Stomach (tissue), 8 donors: ENCODE measurements at regions not wholly inside any gene's neighbourhood (a gene's known extent, or its start where the extent isn't known, plus 50 kb on each side); places are given as distances from the start of the nearest gene placed in this dataset.

ENCODE experiments used
- DNase-seq, 2 donors: peaks; one replicate each; pipeline versions ENCODE4 v3.0.0 to v3.0.0-alpha.2; 2013 to 2019
- H3K27ac ChIP-seq, 5 donors: fragments of 200-600 bp in 4 of 5; sonication (generic) in 4 of 5; one replicate each; pipeline ENCODE4 v1.5.1; 2013 to 2019; ENCODE audit warnings: mild to moderate bottlenecking in 1 of 5, moderate library complexity in 1 of 5
- H3K27me3 ChIP-seq, 3 donors: fragments of 200-600 bp; sonication (generic); one replicate each; pipeline ENCODE4 v1.5.1; 2017 to 2019; ENCODE audit warnings: mixed run types in 1 of 3
- H3K36me3 ChIP-seq, 4 donors: fragments of 200-600 bp; sonication (generic); 1 replicate in 3 of 4; 2 replicates in 1 of 4; pipeline ENCODE4 v1.5.1; 2016 to 2019
- H3K4me1 ChIP-seq, 4 donors: fragments of 200-600 bp; sonication (generic); one replicate each; pipeline ENCODE4 v1.5.1; 2016 to 2019
- H3K4me3 ChIP-seq, 4 donors: fragments of 200-600 bp; sonication (generic) in 3 of 4; one replicate each; pipeline ENCODE4 v1.5.1; 2016 to 2019; ENCODE audit warnings: mild to moderate bottlenecking in 1 of 4
- H3K9me3 ChIP-seq, 4 donors: fragments of 200-600 bp; sonication (generic); one replicate each; pipeline ENCODE4 v1.5.1; 2016 to 2019
- CTCF ChIP-seq, 7 experiments: fragments of 450-650 bp in 4 of 7; fragments of 200-600 bp in 3 of 7; sonication (generic) in 3 of 7; IDR thresholded peaks; one replicate each; pipeline ENCODE4 v1.5.1; 2016 to 2019; ENCODE audit warnings: antibody characterized with exemption in 7 of 7, control low read depth in 2 of 7, mild to moderate bottlenecking in 1 of 7
- EP300 ChIP-seq: sonication (generic); formaldehyde crosslinking; IDR thresholded peaks from one replicate; pipeline ENCODE4 v1.6.1; 2017; ENCODE audit warnings: antibody characterized with exemption
- POLR2A ChIP-seq, 4 donors: fragments of 450-650 bp; IDR thresholded peaks; one replicate each; pipeline ENCODE4 v1.6.1; 2016; ENCODE audit warnings: antibody characterized with exemption in 4 of 4, control low read depth in 2 of 4, mild to moderate bottlenecking in 1 of 4, moderate library complexity in 1 of 4
- POLR2AphosphoS5 ChIP-seq, 3 donors: sonication (generic); formaldehyde crosslinking; IDR thresholded peaks; one replicate each; pipeline ENCODE4 v1.6.1; 2016; ENCODE audit warnings: antibody characterized with exemption in 3 of 3
- WGBS, 5 donors: extraction: QIAGEN DNeasy Blood & Tissue Kit in 3 of 5; methylation state at CpG; one replicate each; pipeline versions ENCODE4 v1.1.5 to v1.1.7; 2013 to 2018; 5-methylcytosine and 5-hydroxymethylcytosine counted together
- intact Hi-C: fragments of 100-400 bp; cut with DNase I; formaldehyde crosslinking; loops from one replicate; pipeline ENCODE4 v1.15.1; 2023; ENCODE audit warnings: low total_unique reads
- donor health status: healthy with polysubstance abuse.
- donor health status: Bipolar disorder and iron deficiency.
- donor health status: healthy.

DNA sequence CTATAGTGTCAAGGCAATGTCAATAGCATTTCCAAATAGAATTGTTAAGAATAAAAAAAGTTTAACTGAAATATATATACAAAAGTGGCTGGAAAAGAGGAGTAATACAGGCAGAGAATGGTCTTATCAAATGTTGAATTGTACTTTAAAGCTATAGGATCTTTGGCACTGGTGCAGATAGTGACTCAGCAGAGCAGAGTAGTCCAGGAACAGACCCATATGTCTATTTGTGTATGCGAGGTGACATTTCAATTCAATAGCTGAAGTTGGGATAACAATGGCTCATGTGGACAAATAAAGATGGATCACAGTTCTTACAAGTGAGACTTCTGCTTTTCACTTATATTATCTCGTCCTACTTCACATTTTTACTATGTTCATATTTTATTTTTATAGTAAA is 543.0 kb upstream of the B3GALT2 start:
- Histone ChIP-seq H3K9me3 (no peaks in the 10 kb centered on the region), H3K4me1 (no peaks in the 10 kb centered on the region), H3K27ac (no peak overlapping the region), H3K27me3 (no peaks in the 10 kb centered on the region), H3K36me3 (no peaks in the 10 kb centered on the region), H3K4me3 (no peak overlapping the region)
- no peak for TF ChIP-seq EP300
- no peak for TF ChIP-seq CTCF (IDR thresholded peaks at IDR 0.05)
- no peak for TF ChIP-seq POLR2AphosphoS5 (IDR thresholded peaks at IDR 0.05)
- no peak for TF ChIP-seq POLR2A (IDR thresholded peaks at IDR 0.05)
- DNase-seq = peak in 1 of 2 donors; percentile 8
- intact Hi-C loops = no loop called here
- 48 to 62% (median 49%) methylated on average over 2 of the region's 2 CpGs for WGBS, 5 donors

GRCh38 chr1:193727850-193728249 is 541.4 kb upstream of the B3GALT2 start:
- Histone ChIP-seq H3K27me3 (no peaks in the 10 kb centered on the region), H3K27ac (no peak overlapping the region), H3K9me3 (no peaks in the 10 kb centered on the region), H3K4me1 (no peaks in the 10 kb centered on the region), H3K36me3 (no peaks in the 10 kb centered on the region), H3K4me3 (no peak overlapping the region)
- intact Hi-C loops = no loop called here
- TF ChIP-seq CTCF (IDR thresholded peaks at IDR 0.05) = no peak
- no peak for DNase-seq
- 44 to 58% (median 55%) methylated on average over 1 of the region's 1 CpG for WGBS, 5 donors

GRCh38 chr1:193726722-193727121 is 540.3 kb upstream of the B3GALT2 start:
- no peak for DNase-seq
- no peaks in the 10 kb centered on the region for H3K36me3 ChIP-seq
- no peaks in the 10 kb centered on the region for H3K4me1 ChIP-seq
- no peaks in the 10 kb centered on the region for H3K27me3 ChIP-seq
- no peaks in the 10 kb centered on the region for H3K9me3 ChIP-seq
- H3K27ac ChIP-seq = no peak overlapping the region
- intact Hi-C loops = no loop called here
- 64 to 79% (median 67%) methylated on average over 3 of the region's 3 CpGs for WGBS, 5 donors
- TF ChIP-seq CTCF (IDR thresholded peaks at IDR 0.05) = no peak
- no peak for TF ChIP-seq POLR2A (IDR thresholded peaks at IDR 0.05)
- TF ChIP-seq POLR2AphosphoS5 (IDR thresholded peaks at IDR 0.05) = no peak
- TF ChIP-seq EP300 = no peak
- no peak overlapping the region for H3K4me3 ChIP-seq

DNA sequence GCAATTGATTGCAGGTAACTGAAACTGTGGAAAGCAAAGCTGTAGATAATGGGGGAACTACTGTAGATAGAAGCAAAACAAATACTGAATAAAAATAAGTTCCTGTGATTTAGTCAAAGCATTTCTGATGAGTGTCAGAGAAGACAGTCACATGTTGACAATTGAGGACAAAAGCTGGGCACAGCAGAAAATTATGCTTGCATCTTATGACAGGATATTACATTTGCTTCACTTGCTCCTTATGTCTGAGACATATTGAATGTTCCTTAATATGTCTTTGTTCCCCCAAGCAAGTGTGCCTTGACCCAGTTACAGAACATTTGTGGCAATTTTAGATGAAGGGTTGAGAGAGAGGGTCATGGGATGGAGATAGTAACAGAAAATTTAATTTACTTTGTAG is 526.0 kb upstream of the B3GALT2 start:
- intact Hi-C loops = no loop called here
- Histone ChIP-seq H3K4me1 (peaks cover 0 to 7% (median 3%) of the 10 kb centered on the region in 4 donors), H3K9me3 (peaks cover 0 to 3% (median 0%) of the 10 kb centered on the region in 4 donors), H3K27ac (no peak overlapping the region), H3K27me3 (no peaks in the 10 kb centered on the region), H3K4me3 (no peak overlapping the region), H3K36me3 (no peaks in the 10 kb centered on the region)
- no peak for DNase-seq
- TF ChIP-seq POLR2A (IDR thresholded peaks at IDR 0.05) (no peak), EP300 (no peak), POLR2AphosphoS5 (IDR thresholded peaks at IDR 0.05) (no peak), CTCF (IDR thresholded peaks at IDR 0.05) (no peak)

- Histone ChIP-seq H3K27me3 (no peaks in the 10 kb centered on the region), H3K4me3 (no peak overlapping the region), H3K4me1 (peaks cover 0 to 10% (median 4%) of the 10 kb centered on the region in 4 donors), H3K36me3 (no peaks in the 10 kb centered on the region), H3K9me3 (peaks cover 0 to 2% (median 0%) of the 10 kb centered on the region in 4 donors), H3K27ac (no peak overlapping the region)
- intact Hi-C loops = no loop called here
- 79 to 94% (median 88%) methylated on average over 1 of the region's 1 CpG for WGBS, 5 donors
- TF ChIP-seq POLR2A (IDR thresholded peaks at IDR 0.05) (no peak), EP300 (no peak), POLR2AphosphoS5 (IDR thresholded peaks at IDR 0.05) (no peak), CTCF (IDR thresholded peaks at IDR 0.05) (no peak)
- no peak for DNase-seq
Observed at GRCh38 chr1:193709607-193710006, 523.2 kb upstream of the B3GALT2 start.
